GM23338 (cell line): ENCODE measurements at regions not wholly inside any gene's neighbourhood (a gene's known extent, or its start where the extent isn't known, plus 50 kb on each side); places are given as distances from the start of the nearest gene placed in this dataset.

Experiments used
- ATAC-seq: fragments of 200-7000 bp; cut with Tn5 transposase; 3 replicates; pipeline ENCODE4 v1.9.1; 2020
- DNase-seq: peaks from one replicate; pipeline ENCODE4 v3.0.0-alpha.2; 2015; ENCODE audit warnings: low spot score
- H2AFZ ChIP-seq: fragments of 200-600 bp; sonication (generic); 2 replicates; pipeline ENCODE4 v1.8.0; 2016; ENCODE audit warnings: antibody characterized with exemption, mild to moderate bottlenecking, moderate library complexity
- H3F3A ChIP-seq: fragments of 200-600 bp; sonication (generic); replicated peaks from 2 replicates; pipeline ENCODE4 v1.8.0; 2017; ENCODE audit warnings: antibody characterized with exemption, mixed run types, low read depth
- H3K27ac ChIP-seq: fragments of 200-600 bp; sonication (generic); 2 replicates; pipeline ENCODE4 v1.6.1; 2016; ENCODE audit warnings: low read depth
- H3K27me3 ChIP-seq: fragments of 200-600 bp; sonication (generic); 2 replicates; pipeline ENCODE4 v1.8.0; 2016; ENCODE audit warnings: mild to moderate bottlenecking, mixed run types, moderate library complexity; ENCODE audit not compliant: insufficient read depth
- H3K36me3 ChIP-seq: fragments of 200-600 bp; sonication (generic); 2 replicates; pipeline ENCODE4 v1.8.0; 2016; ENCODE audit warnings: mild to moderate bottlenecking; ENCODE audit not compliant: insufficient read depth
- H3K4me1 ChIP-seq: fragments of 200-600 bp; sonication (generic); 2 replicates; pipeline ENCODE4 v1.8.0; 2016; ENCODE audit warnings: mild to moderate bottlenecking, moderate library complexity; ENCODE audit not compliant: insufficient read depth
- H3K4me2 ChIP-seq: fragments of 200-600 bp; sonication (generic); 2 replicates; pipeline ENCODE4 v1.7.1; 2017; ENCODE audit warnings: mixed run types
- H3K4me3 ChIP-seq: fragments of 200-600 bp; sonication (generic); 2 replicates; pipeline ENCODE4 v1.6.1; 2016; ENCODE audit warnings: mixed run types
- H3K79me2 ChIP-seq: fragments of 200-600 bp; sonication (generic); replicated peaks from 2 replicates; pipeline ENCODE4 v1.8.0; 2017; ENCODE audit warnings: mild to moderate bottlenecking; ENCODE audit not compliant: insufficient read depth
- H3K9me2 ChIP-seq: fragments of 200-600 bp; sonication (generic); 2 replicates; pipeline ENCODE4 v1.8.0; 2017; ENCODE audit not compliant: insufficient read depth
- H4K20me1 ChIP-seq: fragments of 200-600 bp; sonication (generic); replicated peaks from 2 replicates; pipeline ENCODE4 v1.8.0; 2017; ENCODE audit warnings: mild to moderate bottlenecking; ENCODE audit not compliant: insufficient read depth
- H3K27ac Mint-ChIP-seq: 2 replicates; pipeline ENCODE4 v1.8.0; 2020; ENCODE audit warnings: inconsistent platforms, mild to moderate bottlenecking, moderate library complexity, mixed read lengths
- H3K27me3 Mint-ChIP-seq: 3 replicates; pipeline ENCODE4 v1.8.0; 2022; ENCODE audit warnings: low read depth, mild to moderate bottlenecking, moderate library complexity, mixed read lengths, inconsistent platforms; ENCODE audit not compliant: insufficient read depth, poor library complexity
- H3K36me3 Mint-ChIP-seq: 3 replicates; pipeline ENCODE4 v1.8.0; 2021; ENCODE audit warnings: low read depth, mild to moderate bottlenecking, inconsistent platforms, moderate library complexity, mixed read lengths
- H3K4me1 Mint-ChIP-seq: 3 replicates; pipeline ENCODE4 v1.8.0; 2020; ENCODE audit warnings: mild to moderate bottlenecking, inconsistent platforms, mixed read lengths
- H3K4me3 Mint-ChIP-seq: 3 replicates; pipeline ENCODE4 v1.8.0; 2021; ENCODE audit warnings: moderate library complexity, mild to moderate bottlenecking, inconsistent platforms, mixed read lengths
- H3K9me3 Mint-ChIP-seq: 3 replicates; pipeline ENCODE4 v1.8.0; 2020; ENCODE audit warnings: moderate library complexity, mild to moderate bottlenecking, inconsistent platforms, mixed read lengths
- CREB1 ChIP-seq: fragments of 250-450 bp; sonication (Bioruptor Pico); IDR thresholded peaks from 2 replicates; pipeline ENCODE4 v1.5.0; 2020; ENCODE audit warnings: low read depth, mild to moderate bottlenecking, moderate library complexity
- CTCF ChIP-seq, 2 experiments: fragments of 200-600 bp in 1 of 2; sonication (generic) in 1 of 2; conservative IDR thresholded peaks; 2 replicates each; pipeline versions ENCODE4 v1.5.1 to v1.6.1; 2016 to 2017; ENCODE audit warnings: antibody characterized with exemption in 2 of 2, low read depth in 2 of 2, mild to moderate bottlenecking in 2 of 2, moderate library complexity in 1 of 2
- EZH2 ChIP-seq: fragments of 200-600 bp; sonication (generic); IDR thresholded peaks from one replicate; pipeline ENCODE4 v1.8.0; 2017; ENCODE audit warnings: antibody characterized with exemption, mild to moderate bottlenecking, low read depth; ENCODE audit not compliant: unreplicated experiment
- EZH2phosphoT487 ChIP-seq: fragments of 200-600 bp; sonication (generic); IDR thresholded peaks from one replicate; pipeline ENCODE4 v1.8.1; 2018; ENCODE audit warnings: antibody characterized with exemption; ENCODE audit not compliant: unreplicated experiment
- NANOG ChIP-seq: IDR thresholded peaks from 2 replicates; pipeline ENCODE4 v1.6.1; 2016; ENCODE audit warnings: antibody characterized with exemption, borderline replicate concordance
- POLR2AphosphoS5 ChIP-seq: IDR thresholded peaks from 2 replicates; pipeline ENCODE4 v1.6.1; 2016; ENCODE audit warnings: antibody characterized with exemption, low read depth
- REST ChIP-seq: IDR thresholded peaks from one replicate; pipeline ENCODE4 v1.6.1; 2018; ENCODE audit warnings: antibody characterized with exemption; ENCODE audit not compliant: unreplicated experiment
- ZNF114 ChIP-seq: fragments of 250-450 bp; sonication (Bioruptor Pico); IDR thresholded peaks from 2 replicates; pipeline ENCODE4 v1.5.0; 2020; ENCODE audit warnings: mild to moderate bottlenecking, moderate library complexity
- ZNF331 ChIP-seq: fragments of 250-450 bp; sonication (Bioruptor Pico); IDR thresholded peaks from 2 replicates; pipeline ENCODE4 v1.5.0; 2020; ENCODE audit warnings: low read depth, mild to moderate bottlenecking, moderate library complexity
- ZNF462 ChIP-seq: fragments of 250-450 bp; sonication (Bioruptor Pico); IDR thresholded peaks from 2 replicates; pipeline ENCODE4 v1.5.0; 2020; ENCODE audit warnings: mild to moderate bottlenecking, moderate library complexity

- TF ChIP-seq REST, result no peak
- no peak for TF ChIP-seq EZH2
- TF ChIP-seq ZNF331 (CRISPR knock-in tag), result no peak
- TF ChIP-seq ZNF462 (CRISPR knock-in tag), result no peak
- TF ChIP-seq CREB1 (CRISPR knock-in tag), result no peak
These were observed 665.9 kb downstream of the CBLN2 start (continued) for GRCh38 chr18:71878226-71878625.

- H3K4me1 Mint-ChIP-seq, result no peaks in the 10 kb centered on the region
- Histone ChIP-seq H3F3A (no peaks in the 10 kb centered on the region), H3K27ac (no peak overlapping the region), H3K36me3 (peaks cover 12% of the 10 kb centered on the region; the same call in 1 of the 2 replicates), H3K4me3 (no peak overlapping the region), H3K4me1 (no peaks in the 10 kb centered on the region), H2AFZ (no peak overlapping the region), H3K4me2 (no peak overlapping the region), H4K20me1 (no peaks in the 10 kb centered on the region), H3K9me2 (no peaks in the 10 kb centered on the region), H3K79me2 (no peaks in the 10 kb centered on the region), H3K27me3 (no peaks in the 10 kb centered on the region)
- H3K36me3 Mint-ChIP-seq, result peaks cover 23% of the 10 kb centered on the region
- H3K27ac Mint-ChIP-seq, result no peak overlapping the region
- ATAC-seq (no peak), DNase-seq (no peak)
- no peak overlapping the region for H3K4me3 Mint-ChIP-seq
- H3K9me3 Mint-ChIP-seq, result peaks cover 75% of the 10 kb centered on the region
- H3K27me3 Mint-ChIP-seq, result peaks cover 2% of the 10 kb centered on the region
- TF ChIP-seq EZH2 (no peak), POLR2AphosphoS5 (no peak), EZH2phosphoT487 (no peak), NANOG (no peak), CTCF (conservative IDR thresholded peaks at IDR 0.05; ENCODE audit: low read depth in 2 of 2) (no peak), CREB1 (CRISPR knock-in tag) (no peak), ZNF114 (CRISPR knock-in tag) (no peak), REST (no peak)
These were observed 670.4 kb downstream of the CBLN2 start for GRCh38 chr18:71873695-71874094.
